CD4-positive, alpha-beta T cell (primary cell): ENCODE measurements at regions not wholly inside any gene's neighbourhood (a gene's known extent, or its start where the extent isn't known, plus 50 kb on each side); places are given as distances from the start of the nearest gene placed in this dataset.

ENCODE experiments used
- ATAC-seq: fragments of 200-7000 bp; cut with Tn5 transposase; one replicate; pipeline ENCODE4 v1.10.0; 2022; ENCODE audit warnings: mild to moderate bottlenecking; ENCODE audit not compliant: poor library complexity
- CTCF ChIA-PET: fragments of 350-600 bp; sonication (Branson Sonifier 250); formaldehyde crosslinking; loops from one replicate; lab custom pipeline; 2021; ENCODE audit warnings: antibody characterized with exemption, inconsistent platforms; lab: Charles Lee
- POLR2A ChIA-PET: fragments of 350-600 bp; sonication (Branson Sonifier 250); formaldehyde crosslinking; loops from one replicate; lab custom pipeline; 2021; ENCODE audit warnings: antibody characterized with exemption, inconsistent platforms; lab: Charles Lee
- DNase-seq, 14 experiments: peaks; one replicate each; pipeline ENCODE4 v3.0.0-alpha.2; 2013 to 2020; ENCODE audit warnings: mixed read lengths in 2 of 14
- H3K27ac ChIP-seq, 2 donors: one replicate each; pipeline versions ENCODE4 v1.5.1 to v1.7.0; 2013; ENCODE audit warnings: low read length in 2 of 2, low read depth in 1 of 2, mild to moderate bottlenecking in 1 of 2
- H3K27me3 ChIP-seq, 2 experiments: 1 replicate in 1 of 2; 2 replicates in 1 of 2; pipeline versions ENCODE4 v1.6.1 to v1.7.0; 2013; ENCODE audit warnings: low read length in 2 of 2, control low read depth in 1 of 2, mild to moderate bottlenecking in 1 of 2, moderate library complexity in 1 of 2; ENCODE audit not compliant: insufficient read depth in 2 of 2, control insufficient read depth in 1 of 2
- H3K36me3 ChIP-seq: one replicate; pipeline ENCODE4 v1.6.1; 2013; ENCODE audit warnings: low read length, control low read depth; ENCODE audit not compliant: insufficient read depth
- H3K4me1 ChIP-seq: one replicate; pipeline ENCODE4 v1.6.1; 2013; ENCODE audit warnings: low read length, control low read depth; ENCODE audit not compliant: insufficient read depth
- H3K4me3 ChIP-seq: one replicate; pipeline ENCODE4 v1.5.1; 2013; ENCODE audit warnings: mild to moderate bottlenecking, low read length, moderate library complexity
- H3K9me3 ChIP-seq, 2 experiments: 1 replicate in 1 of 2; 2 replicates in 1 of 2; pipeline versions ENCODE4 v1.6.1 to v1.7.0; 2013; ENCODE audit warnings: low read length in 2 of 2, mild to moderate bottlenecking in 2 of 2, control low read depth in 1 of 2, moderate library complexity in 1 of 2; ENCODE audit not compliant: control insufficient read depth in 1 of 2, insufficient read depth in 1 of 2
- H3K27ac Mint-ChIP-seq: one replicate; pipeline ENCODE4 v1.8.0; 2020; ENCODE audit warnings: mixed read lengths
- H3K27me3 Mint-ChIP-seq: one replicate; pipeline ENCODE4 v1.8.0; 2021; ENCODE audit warnings: mixed read lengths
- H3K36me3 Mint-ChIP-seq: one replicate; pipeline ENCODE4 v1.8.0; 2021; ENCODE audit warnings: low read depth, mixed read lengths
- H3K4me1 Mint-ChIP-seq: one replicate; pipeline ENCODE4 v1.8.0; 2021; ENCODE audit warnings: low read depth, mixed read lengths
- H3K4me3 Mint-ChIP-seq: one replicate; pipeline ENCODE4 v1.8.0; 2020; ENCODE audit warnings: mild to moderate bottlenecking, mixed read lengths
- H3K9me3 Mint-ChIP-seq: one replicate; pipeline ENCODE4 v1.8.0; 2020; ENCODE audit warnings: mixed read lengths
- intact Hi-C, 2 experiments: fragments of 100-400 bp; cut with DNase I in 1 of 2; cut with micrococcal nuclease in 1 of 2; formaldehyde crosslinking; loops; one replicate each; pipeline versions ENCODE4 v1.15.1 to v1.9.0; 2023 to 2025; cut with DNase I, micrococcal nuclease
- TF ChIP-seq, protein P1 (sequence below): fragments of 200-600 bp; IDR thresholded peaks from one replicate; pipeline ENCODE4 v1.8.0; 2022; ENCODE audit warnings: antibody characterized with exemption, mild to moderate bottlenecking

DNA sequence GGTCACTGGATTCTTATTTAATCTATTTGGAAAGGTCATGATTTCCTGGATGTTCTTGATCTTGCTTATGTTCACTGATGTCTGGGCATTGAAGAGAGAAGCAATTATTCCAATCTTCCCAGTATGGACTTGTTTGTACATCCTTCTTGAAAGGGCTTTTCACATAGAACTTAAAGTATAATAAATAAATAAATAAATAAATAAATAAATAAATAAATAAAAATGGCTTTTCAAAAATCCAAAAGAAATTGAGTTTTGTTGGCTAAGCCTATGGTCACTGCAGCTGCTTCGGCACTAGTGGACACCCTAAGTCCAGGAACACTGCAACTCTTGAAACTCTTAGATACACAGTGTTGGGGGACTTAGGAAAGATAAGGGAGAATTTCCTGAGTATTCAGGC is 840.7 kb upstream of the EDIL3 start:
- H3K9me3 Mint-ChIP-seq: peaks cover 5% of the 10 kb centered on the region
- no peaks in the 10 kb centered on the region for H3K36me3 Mint-ChIP-seq
- intact Hi-C loops: no loop called here
- no peaks in the 10 kb centered on the region for H3K27me3 ChIP-seq
- POLR2A ChIA-PET: interaction anchor here (0.6 kb wide), 1 partner anchor 41 kb away, joined by 3 read pairs; no protein-coding TSS in a partner anchor
- H3K36me3 ChIP-seq: no peaks in the 10 kb centered on the region
- H3K27ac Mint-ChIP-seq: no peak overlapping the region
- H3K27ac ChIP-seq: no peak overlapping the region
- ATAC-seq (no peak), DNase-seq (no peak)
- peaks cover 0 to 4% of the 10 kb centered on the region in 2 experiments for H3K9me3 ChIP-seq
- no peak overlapping the region for H3K4me3 Mint-ChIP-seq
- CTCF ChIA-PET: no interaction called here
- no peaks in the 10 kb centered on the region for H3K27me3 Mint-ChIP-seq
- no peak overlapping the region for H3K4me3 ChIP-seq
- no peaks in the 10 kb centered on the region for H3K4me1 Mint-ChIP-seq
- TF ChIP-seq, protein P1, sequence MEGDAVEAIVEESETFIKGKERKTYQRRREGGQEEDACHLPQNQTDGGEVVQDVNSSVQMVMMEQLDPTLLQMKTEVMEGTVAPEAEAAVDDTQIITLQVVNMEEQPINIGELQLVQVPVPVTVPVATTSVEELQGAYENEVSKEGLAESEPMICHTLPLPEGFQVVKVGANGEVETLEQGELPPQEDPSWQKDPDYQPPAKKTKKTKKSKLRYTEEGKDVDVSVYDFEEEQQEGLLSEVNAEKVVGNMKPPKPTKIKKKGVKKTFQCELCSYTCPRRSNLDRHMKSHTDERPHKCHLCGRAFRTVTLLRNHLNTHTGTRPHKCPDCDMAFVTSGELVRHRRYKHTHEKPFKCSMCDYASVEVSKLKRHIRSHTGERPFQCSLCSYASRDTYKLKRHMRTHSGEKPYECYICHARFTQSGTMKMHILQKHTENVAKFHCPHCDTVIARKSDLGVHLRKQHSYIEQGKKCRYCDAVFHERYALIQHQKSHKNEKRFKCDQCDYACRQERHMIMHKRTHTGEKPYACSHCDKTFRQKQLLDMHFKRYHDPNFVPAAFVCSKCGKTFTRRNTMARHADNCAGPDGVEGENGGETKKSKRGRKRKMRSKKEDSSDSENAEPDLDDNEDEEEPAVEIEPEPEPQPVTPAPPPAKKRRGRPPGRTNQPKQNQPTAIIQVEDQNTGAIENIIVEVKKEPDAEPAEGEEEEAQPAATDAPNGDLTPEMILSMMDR: no peak
- H3K4me1 ChIP-seq: no peaks in the 10 kb centered on the region

DNA sequence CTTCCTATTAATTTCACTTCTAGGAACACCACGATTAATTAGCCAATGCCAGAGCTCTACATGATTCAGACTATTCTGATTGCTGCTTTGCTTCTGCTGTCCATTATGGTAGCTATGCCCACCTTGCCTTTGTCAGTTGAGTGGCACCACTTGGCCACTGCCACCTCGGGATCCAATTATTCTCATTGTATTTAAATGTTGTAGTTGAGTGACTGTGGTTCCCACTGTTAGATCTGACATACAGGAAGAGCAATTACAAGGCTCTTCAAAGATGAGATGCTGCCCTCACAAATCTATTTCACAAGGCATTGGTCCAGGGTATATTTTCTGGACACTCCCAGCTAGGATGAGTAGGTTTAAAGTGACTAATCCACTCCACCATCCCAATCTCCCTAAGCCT is 864.5 kb upstream of the EDIL3 start:
- ChIA-PET POLR2A (no interaction called here), CTCF (no interaction called here)
- Mint-ChIP-seq H3K4me3 (no peak overlapping the region), H3K27ac (no peak overlapping the region), H3K4me1 (no peaks in the 10 kb centered on the region), H3K9me3 (peaks cover 13% of the 10 kb centered on the region), H3K27me3 (no peaks in the 10 kb centered on the region), H3K36me3 (no peaks in the 10 kb centered on the region)
- no peaks in the 10 kb centered on the region for H3K27me3 ChIP-seq
- intact Hi-C loops: no loop called here
- no peaks in the 10 kb centered on the region for H3K36me3 ChIP-seq
- H3K4me3 ChIP-seq: no peak overlapping the region
- no peak overlapping the region for H3K27ac ChIP-seq
- H3K4me1 ChIP-seq: no peaks in the 10 kb centered on the region
- H3K9me3 ChIP-seq: peaks cover 0 to 8% of the 10 kb centered on the region in 2 experiments
- DNase-seq: no peak
- TF ChIP-seq, protein P1: no peak
- no peak for ATAC-seq

DNA sequence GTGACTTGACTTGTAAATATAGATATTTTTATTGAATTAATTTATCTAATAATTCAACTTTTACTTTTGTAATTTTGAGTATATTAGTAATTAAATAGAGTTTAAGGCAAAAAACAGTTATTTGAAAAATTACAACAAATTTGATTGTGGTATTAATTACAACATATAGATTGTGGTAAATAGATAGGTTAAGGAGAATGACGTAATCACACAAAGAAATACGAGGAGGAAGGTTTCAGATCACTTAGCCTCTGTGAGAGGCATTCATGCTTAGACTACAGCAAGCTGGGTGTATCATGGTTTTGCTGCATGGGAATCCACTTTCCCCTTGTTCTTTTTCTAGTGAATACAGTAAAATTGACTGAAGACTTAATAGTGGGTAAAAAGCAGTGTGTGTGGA is 878.4 kb upstream of the EDIL3 start:
- Histone ChIP-seq H3K27me3 (no peaks in the 10 kb centered on the region), H3K27ac (no peak overlapping the region), H3K36me3 (no peaks in the 10 kb centered on the region), H3K4me3 (no peak overlapping the region), H3K4me1 (no peaks in the 10 kb centered on the region), H3K9me3 (no peaks in the 10 kb centered on the region)
- DNase-seq (no peak), ATAC-seq (no peak)
- Mint-ChIP-seq H3K4me3 (no peak overlapping the region), H3K4me1 (no peaks in the 10 kb centered on the region), H3K27ac (no peak overlapping the region), H3K27me3 (no peaks in the 10 kb centered on the region), H3K9me3 (no peaks in the 10 kb centered on the region), H3K36me3 (no peaks in the 10 kb centered on the region)
- ChIA-PET CTCF (no interaction called here), POLR2A (no interaction called here)
- TF ChIP-seq, protein P1: no peak
- intact Hi-C loops: no loop called here
